ENCODE measurements at regions not wholly inside any gene's neighbourhood (a gene's known extent, or its start where the extent isn't known, plus 50 kb on each side); places are given as distances from the start of the nearest gene placed in this dataset.

- TF ChIP-seq CTCF (IDR thresholded peaks at IDR 0.05), result no peak
- Histone ChIP-seq H3K4me1 (ENCODE audit: low read depth) (no peaks in the 10 kb centered on the region), H3K9me3 (no peaks in the 10 kb centered on the region), H3K4me3 (no peak overlapping the region), H3K36me3 (ENCODE audit: low read depth) (no peaks in the 10 kb centered on the region)
- DNase-seq (no peak), ATAC-seq (no peak)
- intact Hi-C loops (cut with DNase I, micrococcal nuclease), result no loop called here
These were observed 621.6 kb downstream of the BNC2 start for GRCh38 chr9:16248822-16249221.

- no peak for TF ChIP-seq CTCF (IDR thresholded peaks at IDR 0.05)
- Histone ChIP-seq H3K4me1 (ENCODE audit: low read depth) (no peaks in the 10 kb centered on the region), H3K9me3 (no peaks in the 10 kb centered on the region), H3K4me3 (no peak overlapping the region), H3K36me3 (ENCODE audit: low read depth) (no peaks in the 10 kb centered on the region)
- intact Hi-C loops (cut with DNase I, micrococcal nuclease), result no loop called here
- DNase-seq, result no peak
- ATAC-seq, result no peak
These were observed 617.9 kb downstream of the BNC2 start for GRCh38 chr9:16252616-16253015.

GRCh38 chr9:16254674-16255073 is 615.8 kb downstream of the BNC2 start:
- Histone ChIP-seq H3K4me1 (ENCODE audit: low read depth) (no peaks in the 10 kb centered on the region), H3K9me3 (no peaks in the 10 kb centered on the region), H3K4me3 (no peak overlapping the region), H3K36me3 (ENCODE audit: low read depth) (no peaks in the 10 kb centered on the region)
- ATAC-seq, result no peak
- TF ChIP-seq CTCF (IDR thresholded peaks at IDR 0.05), result no peak
- DNase-seq, result no peak
- intact Hi-C loops (cut with DNase I, micrococcal nuclease), result no loop called here

DNA sequence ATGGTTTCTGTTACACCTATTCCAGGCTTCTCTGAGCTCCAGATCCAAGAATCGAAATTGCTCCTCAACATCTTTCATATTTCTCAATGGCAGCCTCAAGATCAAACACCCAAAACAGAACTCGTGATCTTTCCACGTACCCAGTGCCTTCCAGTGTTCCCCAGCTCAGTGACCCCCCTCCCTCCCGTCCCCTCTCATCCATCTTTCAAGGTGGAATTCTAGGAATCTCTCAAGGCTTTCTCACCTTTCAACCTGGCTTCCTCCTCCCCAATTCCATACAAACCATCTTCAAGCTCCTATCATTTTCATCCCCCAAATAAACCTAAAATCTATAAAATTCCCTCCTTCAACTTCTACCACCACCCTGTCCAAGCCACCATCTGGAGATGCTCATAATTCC is 615.3 kb downstream of the BNC2 start:
- DNase-seq, result no peak

DNA sequence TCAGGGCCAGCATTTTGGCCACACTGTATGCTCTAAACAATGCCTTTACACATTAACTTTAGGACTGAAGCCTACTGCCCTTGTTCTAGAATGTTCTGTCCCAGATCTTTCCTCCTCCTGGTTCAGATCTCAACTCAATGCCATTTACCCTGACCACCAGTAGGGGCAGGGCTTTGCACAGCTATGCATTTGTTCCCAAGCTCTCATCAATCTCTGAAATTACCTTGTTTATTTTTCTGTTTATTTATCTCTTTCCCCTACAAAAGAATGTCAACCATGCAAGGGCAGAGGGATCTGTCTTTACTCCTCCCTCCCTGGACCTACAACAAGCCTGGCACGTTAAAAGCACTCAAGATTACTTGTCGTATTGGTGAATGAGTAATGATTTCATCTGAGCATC is 612.9 kb downstream of the BNC2 start:
- no peaks in the 10 kb centered on the region for H3K9me3 ChIP-seq
- no peaks in the 10 kb centered on the region for H3K36me3 ChIP-seq (ENCODE audit: low read depth)
- no peak overlapping the region for H3K4me3 ChIP-seq
- intact Hi-C loops (cut with DNase I, micrococcal nuclease), result no loop called here
- DNase-seq, result no peak
- peak; percentile 36 for ATAC-seq
- H3K4me1 ChIP-seq (ENCODE audit: low read depth), result no peaks in the 10 kb centered on the region
- no peak for TF ChIP-seq CTCF (IDR thresholded peaks at IDR 0.05)

More for the DNA sequence above, 615.3 kb downstream of the BNC2 start:
- ATAC-seq, result no peak
- intact Hi-C loops (cut with DNase I, micrococcal nuclease), result no loop called here
- Histone ChIP-seq H3K36me3 (ENCODE audit: low read depth) (no peaks in the 10 kb centered on the region), H3K4me3 (no peak overlapping the region), H3K4me1 (ENCODE audit: low read depth) (no peaks in the 10 kb centered on the region), H3K9me3 (no peaks in the 10 kb centered on the region)
- TF ChIP-seq CTCF (IDR thresholded peaks at IDR 0.05), result no peak

- H3K9me3 ChIP-seq, result no peaks in the 10 kb centered on the region
- no peak for DNase-seq
- no peak overlapping the region for H3K4me3 ChIP-seq
- no peaks in the 10 kb centered on the region for H3K36me3 ChIP-seq (ENCODE audit: low read depth)
- intact Hi-C loops (cut with DNase I, micrococcal nuclease), result no loop called here
- H3K4me1 ChIP-seq (ENCODE audit: low read depth), result no peaks in the 10 kb centered on the region
- ATAC-seq, result no peak
- no peak for TF ChIP-seq CTCF (IDR thresholded peaks at IDR 0.05)
These were observed 612.3 kb downstream of the BNC2 start for GRCh38 chr9:16258191-16258590.

Data from mucosa of descending colon (tissue), 3 donors.